ENCODE measurements at regions not wholly inside any gene's neighbourhood (a gene's known extent, or its start where the extent isn't known, plus 50 kb on each side); places are given as distances from the start of the nearest gene placed in this dataset.

DNA sequence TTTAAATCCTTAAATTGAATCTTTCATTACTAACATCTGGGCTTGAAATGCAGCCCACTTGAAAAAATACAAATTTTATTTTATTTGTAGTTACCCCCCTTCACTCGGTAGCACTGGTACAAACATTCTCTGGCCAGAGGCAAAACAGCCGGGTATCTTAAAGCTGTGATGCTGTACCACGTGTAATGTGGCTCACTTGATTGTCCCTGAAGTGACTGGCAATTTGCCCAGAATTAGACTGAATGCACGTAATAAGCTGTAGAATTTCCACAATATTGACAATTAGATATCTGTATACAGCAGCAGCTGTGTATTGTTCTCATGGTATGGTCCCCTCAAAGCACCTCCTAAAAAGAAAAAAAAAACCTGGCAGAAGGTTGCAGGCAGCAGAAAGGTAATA, 192.8 kb upstream of the TBC1D5 start:
- no peak for DNase-seq (ENCODE audit: low read depth, low spot score)
- Histone ChIP-seq H3K4me3 (ENCODE audit: insufficient read length, low read depth) (no peak overlapping the region), H3K36me3 (ENCODE audit: insufficient read depth, insufficient read length, low read length) (peaks cover 9% of the 10 kb centered on the region), H3K27me3 (ENCODE audit: insufficient read depth, insufficient read length) (no peaks in the 10 kb centered on the region), H3K4me1 (ENCODE audit: insufficient read depth, insufficient read length) (no peaks in the 10 kb centered on the region), H3K9ac (ENCODE audit: insufficient read length, low read depth) (no peak overlapping the region), H3K9me3 (ENCODE audit: insufficient read depth, low read length) (no peaks in the 10 kb centered on the region)
- TF ChIP-seq ZNF274 (IDR thresholded peaks at IDR 0.05; ENCODE audit: low read depth, low read length), result no peak
- TF ChIP-seq YY1 (IDR thresholded peaks at IDR 0.05; ENCODE audit: insufficient read depth, insufficient read length), result no peak
- no peak for TF ChIP-seq SUZ12 (IDR thresholded peaks at IDR 0.05; ENCODE audit: extremely low read depth, insufficient read depth, insufficient read length)

DNA sequence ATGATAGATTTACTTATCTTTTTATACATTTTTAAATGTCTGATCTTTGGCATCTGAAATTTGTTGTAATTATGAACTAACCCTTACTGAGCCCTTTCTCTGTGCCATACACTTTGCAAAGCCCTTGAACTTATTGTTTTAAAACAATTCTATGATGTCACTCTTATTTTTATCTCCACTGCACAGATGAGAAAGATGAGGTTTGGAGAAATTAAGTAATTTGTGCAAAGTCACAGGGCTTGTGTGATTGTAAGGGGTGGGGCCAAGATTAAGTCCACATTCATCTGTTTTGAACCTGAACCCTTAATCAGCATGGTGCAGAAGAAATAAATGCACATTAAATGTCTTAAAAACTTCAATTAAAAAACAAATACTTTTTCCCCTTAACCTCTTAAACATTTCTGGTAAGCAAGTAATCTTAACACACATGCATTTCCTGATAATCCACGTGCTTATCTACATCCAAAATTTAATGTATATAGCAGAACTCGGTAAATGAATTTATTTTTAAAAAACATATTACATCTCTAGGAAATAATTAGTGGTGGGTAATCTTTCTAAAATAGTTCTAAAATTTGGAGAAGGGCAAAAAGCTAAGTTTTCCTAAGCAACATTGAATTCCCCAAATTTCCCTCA, 189.8 kb upstream of the TBC1D5 start:
- H3K9ac ChIP-seq (ENCODE audit: insufficient read length, low read depth), result no peak overlapping the region
- H3K4me3 ChIP-seq (ENCODE audit: insufficient read length, low read depth), result no peak overlapping the region
- H3K9me3 ChIP-seq (ENCODE audit: insufficient read depth, low read length), result no peaks in the 10 kb centered on the region
- no peaks in the 10 kb centered on the region for H3K27me3 ChIP-seq (ENCODE audit: insufficient read depth, insufficient read length)
- peaks cover 11% of the 10 kb centered on the region for H3K36me3 ChIP-seq (ENCODE audit: insufficient read depth, insufficient read length, low read length)
- no peaks in the 10 kb centered on the region for H3K4me1 ChIP-seq (ENCODE audit: insufficient read depth, insufficient read length)
- TF ChIP-seq SUZ12 (IDR thresholded peaks at IDR 0.05; ENCODE audit: extremely low read depth, insufficient read depth, insufficient read length) (no peak), YY1 (IDR thresholded peaks at IDR 0.05; ENCODE audit: insufficient read depth, insufficient read length) (no peak), ZNF274 (IDR thresholded peaks at IDR 0.05; ENCODE audit: low read depth, low read length) (no peak)
- no peak for DNase-seq (ENCODE audit: low read depth, low spot score)

DNA sequence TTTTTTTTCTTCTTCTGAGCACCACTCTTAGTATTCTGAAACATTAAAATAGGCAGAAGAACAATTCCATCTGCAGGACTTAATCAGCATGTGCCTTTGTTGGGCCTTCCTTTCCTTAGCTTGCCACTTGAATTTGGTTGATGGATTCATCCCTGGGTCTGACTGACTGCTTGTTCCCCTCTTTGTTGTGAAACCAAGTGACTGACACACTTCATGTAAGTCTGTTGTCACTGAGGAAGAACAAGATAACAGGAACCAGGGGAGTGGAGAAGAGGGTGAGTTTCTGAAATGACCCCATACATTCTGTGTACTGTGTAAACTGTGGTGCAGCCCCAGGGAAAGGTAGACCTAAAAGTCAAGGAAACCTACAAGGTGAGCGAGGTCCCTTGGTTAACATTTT, 188.7 kb upstream of the TBC1D5 start:
- Histone ChIP-seq H3K36me3 (ENCODE audit: insufficient read depth, insufficient read length, low read length) (peaks cover 11% of the 10 kb centered on the region), H3K9ac (ENCODE audit: insufficient read length, low read depth) (no peak overlapping the region), H3K27me3 (ENCODE audit: insufficient read depth, insufficient read length) (no peaks in the 10 kb centered on the region), H3K4me1 (ENCODE audit: insufficient read depth, insufficient read length) (no peaks in the 10 kb centered on the region), H3K9me3 (ENCODE audit: insufficient read depth, low read length) (no peaks in the 10 kb centered on the region), H3K4me3 (ENCODE audit: insufficient read length, low read depth) (no peak overlapping the region)
- DNase-seq (ENCODE audit: low read depth, low spot score), result no peak
- TF ChIP-seq ZNF274 (IDR thresholded peaks at IDR 0.05; ENCODE audit: low read depth, low read length), result no peak
- no peak for TF ChIP-seq YY1 (IDR thresholded peaks at IDR 0.05; ENCODE audit: insufficient read depth, insufficient read length)
- TF ChIP-seq SUZ12 (IDR thresholded peaks at IDR 0.05; ENCODE audit: extremely low read depth, insufficient read depth, insufficient read length), result no peak

DNA sequence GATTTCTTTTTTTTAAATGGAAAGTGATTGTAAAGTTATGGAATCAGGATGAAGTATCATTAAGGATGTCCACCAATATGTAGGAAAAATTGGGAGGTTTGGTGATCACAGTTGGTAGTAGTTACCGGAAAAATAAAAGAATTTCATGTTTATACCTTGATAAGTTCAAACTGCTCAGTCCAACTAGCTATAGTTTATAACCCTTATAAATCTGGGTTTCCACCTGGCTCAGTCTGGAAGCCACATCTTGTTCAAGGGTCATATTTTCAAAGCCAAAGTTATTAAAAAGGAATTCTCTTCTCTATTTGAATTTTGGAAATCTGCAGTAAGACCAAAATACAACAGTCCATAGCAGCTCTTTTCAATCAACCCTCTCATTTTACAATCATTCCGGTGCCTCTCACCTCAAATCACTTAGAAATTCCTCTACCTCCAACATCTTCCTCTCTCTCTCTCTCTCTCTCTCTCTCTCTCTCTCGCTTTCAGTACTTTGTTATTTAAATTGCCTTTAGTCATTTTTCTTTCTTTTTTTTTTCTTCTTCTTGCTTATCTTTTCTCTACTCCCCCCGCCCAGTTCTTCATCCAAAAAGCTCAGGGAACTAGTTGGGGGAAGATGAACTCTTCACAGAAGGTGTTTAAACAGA, 186.2 kb upstream of the TBC1D5 start:
- no peak overlapping the region for H3K9ac ChIP-seq (ENCODE audit: insufficient read length, low read depth)
- peaks cover 11% of the 10 kb centered on the region for H3K36me3 ChIP-seq (ENCODE audit: insufficient read depth, insufficient read length, low read length)
- H3K4me1 ChIP-seq (ENCODE audit: insufficient read depth, insufficient read length), result no peaks in the 10 kb centered on the region
- no peak for DNase-seq (ENCODE audit: low read depth, low spot score)
- no peak overlapping the region for H3K4me3 ChIP-seq (ENCODE audit: insufficient read length, low read depth)
- no peaks in the 10 kb centered on the region for H3K9me3 ChIP-seq (ENCODE audit: insufficient read depth, low read length)
- TF ChIP-seq SUZ12 (IDR thresholded peaks at IDR 0.05; ENCODE audit: extremely low read depth, insufficient read depth, insufficient read length), result no peak
- TF ChIP-seq YY1 (IDR thresholded peaks at IDR 0.05; ENCODE audit: insufficient read depth, insufficient read length), result no peak
- TF ChIP-seq ZNF274 (IDR thresholded peaks at IDR 0.05; ENCODE audit: low read depth, low read length), result no peak
- no peaks in the 10 kb centered on the region for H3K27me3 ChIP-seq (ENCODE audit: insufficient read depth, insufficient read length)

DNA sequence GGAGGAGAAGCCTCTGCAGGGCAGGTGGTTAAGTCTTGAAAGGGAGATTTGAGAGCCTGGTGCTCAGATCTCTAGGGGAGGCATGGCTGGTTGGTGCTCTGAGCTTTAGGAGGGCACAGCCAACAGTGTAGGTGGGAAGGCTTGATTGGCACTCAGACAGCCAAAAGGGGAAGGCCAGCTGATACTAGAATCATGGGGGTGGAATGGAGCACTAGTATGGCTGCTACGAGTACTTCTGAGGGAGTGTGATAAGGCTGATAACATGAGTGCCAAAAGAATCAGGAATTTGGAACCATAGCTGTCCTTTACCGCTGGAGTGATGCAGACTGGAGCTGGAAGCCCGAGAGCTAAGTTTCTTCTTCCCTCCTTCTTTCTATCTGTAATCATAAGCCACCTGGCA, 184.6 kb upstream of the TBC1D5 start:
- no peak overlapping the region for H3K9ac ChIP-seq (ENCODE audit: insufficient read length, low read depth)
- H3K36me3 ChIP-seq (ENCODE audit: insufficient read depth, insufficient read length, low read length), result peaks cover 11% of the 10 kb centered on the region
- no peaks in the 10 kb centered on the region for H3K4me1 ChIP-seq (ENCODE audit: insufficient read depth, insufficient read length)
- H3K4me3 ChIP-seq (ENCODE audit: insufficient read length, low read depth), result no peak overlapping the region
- TF ChIP-seq YY1 (IDR thresholded peaks at IDR 0.05; ENCODE audit: insufficient read depth, insufficient read length) (no peak), ZNF274 (IDR thresholded peaks at IDR 0.05; ENCODE audit: low read depth, low read length) (no peak), SUZ12 (IDR thresholded peaks at IDR 0.05; ENCODE audit: extremely low read depth, insufficient read depth, insufficient read length) (no peak)
- DNase-seq (ENCODE audit: low read depth, low spot score), result no peak
- H3K27me3 ChIP-seq (ENCODE audit: insufficient read depth, insufficient read length), result no peaks in the 10 kb centered on the region
- H3K9me3 ChIP-seq (ENCODE audit: insufficient read depth, low read length), result no peaks in the 10 kb centered on the region

DNA sequence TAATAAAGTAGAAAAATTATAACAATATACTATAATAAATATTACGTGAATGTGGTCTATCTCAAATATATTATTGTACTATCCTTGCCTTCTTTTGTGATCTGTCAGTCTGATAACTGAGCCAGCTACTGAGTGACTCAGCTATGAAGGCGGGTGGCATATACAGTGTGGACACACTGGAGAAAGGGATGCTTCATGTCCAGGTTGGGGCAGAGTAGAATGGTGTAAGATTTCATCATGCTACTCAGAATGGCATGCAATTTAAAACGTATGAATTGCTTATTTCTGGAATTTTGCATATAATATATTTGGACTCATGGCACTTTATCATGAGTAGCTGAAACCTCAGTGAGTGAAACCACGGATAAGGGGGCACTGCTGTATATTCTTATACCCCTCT, 172.9 kb upstream of the TBC1D5 start:
- Histone ChIP-seq H3K9ac (ENCODE audit: insufficient read length, low read depth) (no peak overlapping the region), H3K4me3 (ENCODE audit: insufficient read length, low read depth) (no peak overlapping the region), H3K27me3 (ENCODE audit: insufficient read depth, insufficient read length) (no peaks in the 10 kb centered on the region), H3K36me3 (ENCODE audit: insufficient read depth, insufficient read length, low read length) (no peaks in the 10 kb centered on the region), H3K9me3 (ENCODE audit: insufficient read depth, low read length) (no peaks in the 10 kb centered on the region), H3K4me1 (ENCODE audit: insufficient read depth, insufficient read length) (no peaks in the 10 kb centered on the region)
- no peak for DNase-seq (ENCODE audit: low read depth, low spot score)
- TF ChIP-seq ZNF274 (IDR thresholded peaks at IDR 0.05; ENCODE audit: low read depth, low read length) (no peak), YY1 (IDR thresholded peaks at IDR 0.05; ENCODE audit: insufficient read depth, insufficient read length) (no peak), SUZ12 (IDR thresholded peaks at IDR 0.05; ENCODE audit: extremely low read depth, insufficient read depth, insufficient read length) (no peak)

DNA sequence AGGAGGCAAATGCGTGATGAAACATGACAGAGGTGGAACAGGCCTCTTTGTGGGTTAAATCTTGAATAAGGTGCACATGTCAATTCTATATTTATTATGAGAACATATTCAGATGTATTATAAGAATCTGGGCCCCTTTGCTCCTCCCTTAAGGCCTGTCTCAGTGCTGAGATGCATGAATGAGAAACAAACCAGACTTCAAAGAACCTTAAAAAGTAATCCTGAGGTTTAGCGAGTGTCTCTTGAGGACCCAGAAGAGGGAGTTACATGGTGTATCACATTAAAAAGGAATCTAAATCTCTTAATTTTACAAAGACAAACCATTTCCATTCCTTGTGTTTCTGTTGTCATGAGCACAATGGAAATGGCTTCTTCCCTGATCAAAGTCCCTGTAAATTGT, 170.9 kb upstream of the TBC1D5 start:
- Histone ChIP-seq H3K4me3 (ENCODE audit: insufficient read length, low read depth) (no peak overlapping the region), H3K27me3 (ENCODE audit: insufficient read depth, insufficient read length) (no peaks in the 10 kb centered on the region), H3K9me3 (ENCODE audit: insufficient read depth, low read length) (no peaks in the 10 kb centered on the region), H3K36me3 (ENCODE audit: insufficient read depth, insufficient read length, low read length) (no peaks in the 10 kb centered on the region), H3K9ac (ENCODE audit: insufficient read length, low read depth) (no peak overlapping the region), H3K4me1 (ENCODE audit: insufficient read depth, insufficient read length) (no peaks in the 10 kb centered on the region)
- DNase-seq (ENCODE audit: low read depth, low spot score), result no peak
- TF ChIP-seq YY1 (IDR thresholded peaks at IDR 0.05; ENCODE audit: insufficient read depth, insufficient read length) (no peak), SUZ12 (IDR thresholded peaks at IDR 0.05; ENCODE audit: extremely low read depth, insufficient read depth, insufficient read length) (no peak), ZNF274 (IDR thresholded peaks at IDR 0.05; ENCODE audit: low read depth, low read length) (no peak)
